ENCODE measurements at regions not wholly inside any gene's neighbourhood (a gene's known extent, or its start where the extent isn't known, plus 50 kb on each side); places are given as distances from the start of the nearest gene placed in this dataset.
"Not testable (repeated sequence)": the region's sequence is repeated elsewhere in the genome, so short reads cannot be mapped to it uniquely, and the experiment has no call there.

- H3K9me3 ChIP-seq (ENCODE audit: control insufficient read depth in 2 of 2, low read length in 2 of 2): no peaks in the 10 kb centered on the region
- no peak overlapping the region for H3K9ac ChIP-seq (ENCODE audit: low read depth in 1 of 2, low read length in 2 of 2)
- no peaks in the 10 kb centered on the region for H3K36me3 ChIP-seq (ENCODE audit: control insufficient read depth in 2 of 2, insufficient read depth in 2 of 2, low read length in 2 of 2)
- no peaks in the 10 kb centered on the region for H3K4me1 ChIP-seq (ENCODE audit: control insufficient read depth in 2 of 2, insufficient read depth in 2 of 2, low read length in 2 of 2)
- H3K27ac ChIP-seq (ENCODE audit: low read depth in 2 of 2, low read length in 2 of 2): no peak overlapping the region
- no peaks in the 10 kb centered on the region for H3K27me3 ChIP-seq (ENCODE audit: control insufficient read depth in 2 of 2, insufficient read depth in 2 of 2, low read length in 2 of 2)
- no peak overlapping the region for H3K4me3 ChIP-seq (ENCODE audit: low read length in 2 of 2)
Observed at GRCh38 chr7:3135626-3136025, 92.0 kb upstream of the CARD11 start.

- Histone ChIP-seq H3K27me3 (ENCODE audit: control insufficient read depth in 2 of 2, insufficient read depth in 2 of 2, low read length in 2 of 2) (no peaks in the 10 kb centered on the region), H3K36me3 (ENCODE audit: control insufficient read depth in 2 of 2, insufficient read depth in 2 of 2, low read length in 2 of 2) (no peaks in the 10 kb centered on the region), H3K4me3 (ENCODE audit: low read length in 2 of 2) (no peak overlapping the region), H3K4me1 (ENCODE audit: control insufficient read depth in 2 of 2, insufficient read depth in 2 of 2, low read length in 2 of 2) (no peaks in the 10 kb centered on the region), H3K9me3 (ENCODE audit: control insufficient read depth in 2 of 2, low read length in 2 of 2) (no peaks in the 10 kb centered on the region), H3K9ac (ENCODE audit: low read depth in 1 of 2, low read length in 2 of 2) (no peak overlapping the region), H3K27ac (ENCODE audit: low read depth in 2 of 2, low read length in 2 of 2) (no peak overlapping the region)
Observed at GRCh38 chr7:3138206-3138605, 94.5 kb upstream of the CARD11 start.

- Histone ChIP-seq H3K9ac (ENCODE audit: low read depth in 1 of 2, low read length in 2 of 2) (no peak overlapping the region), H3K27me3 (ENCODE audit: control insufficient read depth in 2 of 2, insufficient read depth in 2 of 2, low read length in 2 of 2) (no peaks in the 10 kb centered on the region), H3K27ac (ENCODE audit: low read depth in 2 of 2, low read length in 2 of 2) (no peak overlapping the region), H3K36me3 (ENCODE audit: control insufficient read depth in 2 of 2, insufficient read depth in 2 of 2, low read length in 2 of 2) (no peaks in the 10 kb centered on the region), H3K4me1 (ENCODE audit: control insufficient read depth in 2 of 2, insufficient read depth in 2 of 2, low read length in 2 of 2) (no peaks in the 10 kb centered on the region), H3K4me3 (ENCODE audit: low read length in 2 of 2) (no peak overlapping the region), H3K9me3 (ENCODE audit: control insufficient read depth in 2 of 2, low read length in 2 of 2) (no peaks in the 10 kb centered on the region)
Observed at GRCh38 chr7:3138997-3139396, 95.3 kb upstream of the CARD11 start.

- Histone ChIP-seq H3K27ac (ENCODE audit: low read depth in 2 of 2, low read length in 2 of 2) (no peak overlapping the region), H3K9me3 (ENCODE audit: control insufficient read depth in 2 of 2, low read length in 2 of 2) (no peaks in the 10 kb centered on the region), H3K9ac (ENCODE audit: low read depth in 1 of 2, low read length in 2 of 2) (no peak overlapping the region), H3K4me3 (ENCODE audit: low read length in 2 of 2) (no peak overlapping the region), H3K27me3 (ENCODE audit: control insufficient read depth in 2 of 2, insufficient read depth in 2 of 2, low read length in 2 of 2) (no peaks in the 10 kb centered on the region), H3K36me3 (ENCODE audit: control insufficient read depth in 2 of 2, insufficient read depth in 2 of 2, low read length in 2 of 2) (no peaks in the 10 kb centered on the region), H3K4me1 (ENCODE audit: control insufficient read depth in 2 of 2, insufficient read depth in 2 of 2, low read length in 2 of 2) (no peaks in the 10 kb centered on the region)
Observed at GRCh38 chr7:3140834-3141233, 97.2 kb upstream of the CARD11 start.

GRCh38 chr7:3141326-3141725 is 97.7 kb upstream of the CARD11 start:
- H3K4me1 ChIP-seq (ENCODE audit: control insufficient read depth in 2 of 2, insufficient read depth in 2 of 2, low read length in 2 of 2): no peaks in the 10 kb centered on the region
- no peak overlapping the region for H3K9ac ChIP-seq (ENCODE audit: low read depth in 1 of 2, low read length in 2 of 2)
- H3K36me3 ChIP-seq (ENCODE audit: control insufficient read depth in 2 of 2, insufficient read depth in 2 of 2, low read length in 2 of 2): no peaks in the 10 kb centered on the region
- H3K27ac ChIP-seq (ENCODE audit: low read depth in 2 of 2, low read length in 2 of 2): no peak overlapping the region
- no peaks in the 10 kb centered on the region for H3K9me3 ChIP-seq (ENCODE audit: control insufficient read depth in 2 of 2, low read length in 2 of 2)
- no peak overlapping the region for H3K4me3 ChIP-seq (ENCODE audit: low read length in 2 of 2)
- no peaks in the 10 kb centered on the region for H3K27me3 ChIP-seq (ENCODE audit: control insufficient read depth in 2 of 2, insufficient read depth in 2 of 2, low read length in 2 of 2)

- Histone ChIP-seq H3K4me1 (ENCODE audit: control insufficient read depth in 2 of 2, insufficient read depth in 2 of 2, low read length in 2 of 2) (no peaks in the 10 kb centered on the region), H3K9me3 (ENCODE audit: control insufficient read depth in 2 of 2, low read length in 2 of 2) (no peaks in the 10 kb centered on the region), H3K27me3 (ENCODE audit: control insufficient read depth in 2 of 2, insufficient read depth in 2 of 2, low read length in 2 of 2) (no peaks in the 10 kb centered on the region), H3K36me3 (ENCODE audit: control insufficient read depth in 2 of 2, insufficient read depth in 2 of 2, low read length in 2 of 2) (no peaks in the 10 kb centered on the region), H3K9ac (ENCODE audit: low read depth in 1 of 2, low read length in 2 of 2) (no peak overlapping the region), H3K27ac (ENCODE audit: low read depth in 2 of 2, low read length in 2 of 2) (no peak overlapping the region), H3K4me3 (ENCODE audit: low read length in 2 of 2) (no peak overlapping the region)
Observed at GRCh38 chr7:3143869-3144775, 100.5 kb upstream of the CARD11 start.

- H3K4me3 ChIP-seq (ENCODE audit: low read length in 2 of 2); H3K36me3 ChIP-seq (ENCODE audit: control insufficient read depth in 2 of 2, insufficient read depth in 2 of 2, low read length in 2 of 2); H3K9me3 ChIP-seq (ENCODE audit: control insufficient read depth in 2 of 2, low read length in 2 of 2); H3K27ac ChIP-seq (ENCODE audit: low read depth in 2 of 2, low read length in 2 of 2); H3K27me3 ChIP-seq (ENCODE audit: control insufficient read depth in 2 of 2, insufficient read depth in 2 of 2, low read length in 2 of 2); H3K9ac ChIP-seq (ENCODE audit: low read depth in 1 of 2, low read length in 2 of 2); H3K4me1 ChIP-seq (ENCODE audit: control insufficient read depth in 2 of 2, insufficient read depth in 2 of 2, low read length in 2 of 2): not testable (repeated sequence)
Observed at GRCh38 chr7:3144776-3145125, 101.1 kb upstream of the CARD11 start.

- Histone ChIP-seq H3K27me3 (ENCODE audit: control insufficient read depth in 2 of 2, insufficient read depth in 2 of 2, low read length in 2 of 2) (no peaks in the 10 kb centered on the region), H3K9ac (ENCODE audit: low read depth in 1 of 2, low read length in 2 of 2) (no peak overlapping the region), H3K36me3 (ENCODE audit: control insufficient read depth in 2 of 2, insufficient read depth in 2 of 2, low read length in 2 of 2) (no peaks in the 10 kb centered on the region), H3K27ac (ENCODE audit: low read depth in 2 of 2, low read length in 2 of 2) (no peak overlapping the region), H3K4me1 (ENCODE audit: control insufficient read depth in 2 of 2, insufficient read depth in 2 of 2, low read length in 2 of 2) (no peaks in the 10 kb centered on the region), H3K9me3 (ENCODE audit: control insufficient read depth in 2 of 2, low read length in 2 of 2) (no peaks in the 10 kb centered on the region), H3K4me3 (ENCODE audit: low read length in 2 of 2) (no peak overlapping the region)
Observed at GRCh38 chr7:3146571-3147226, 103.0 kb upstream of the CARD11 start.

- not testable (repeated sequence) for H3K9ac ChIP-seq (ENCODE audit: low read depth in 1 of 2, low read length in 2 of 2); H3K27ac ChIP-seq (ENCODE audit: low read depth in 2 of 2, low read length in 2 of 2); H3K4me1 ChIP-seq (ENCODE audit: control insufficient read depth in 2 of 2, insufficient read depth in 2 of 2, low read length in 2 of 2); H3K27me3 ChIP-seq (ENCODE audit: control insufficient read depth in 2 of 2, insufficient read depth in 2 of 2, low read length in 2 of 2); H3K9me3 ChIP-seq (ENCODE audit: control insufficient read depth in 2 of 2, low read length in 2 of 2); H3K36me3 ChIP-seq (ENCODE audit: control insufficient read depth in 2 of 2, insufficient read depth in 2 of 2, low read length in 2 of 2); H3K4me3 ChIP-seq (ENCODE audit: low read length in 2 of 2)
Observed at GRCh38 chr7:3148471-3148870, 104.8 kb upstream of the CARD11 start.

GRCh38 chr7:3149231-3149995 is 105.7 kb upstream of the CARD11 start:
- H3K4me1 ChIP-seq (ENCODE audit: control insufficient read depth in 2 of 2, insufficient read depth in 2 of 2, low read length in 2 of 2): no peaks in the 10 kb centered on the region
- no peak overlapping the region for H3K27ac ChIP-seq (ENCODE audit: low read depth in 2 of 2, low read length in 2 of 2)

More at GRCh38 chr7:3149231-3149995, 105.7 kb upstream of the CARD11 start:
- H3K36me3 ChIP-seq (ENCODE audit: control insufficient read depth in 2 of 2, insufficient read depth in 2 of 2, low read length in 2 of 2): no peaks in the 10 kb centered on the region
- no peak overlapping the region for H3K4me3 ChIP-seq (ENCODE audit: low read length in 2 of 2)
- no peak overlapping the region for H3K9ac ChIP-seq (ENCODE audit: low read depth in 1 of 2, low read length in 2 of 2)
- H3K27me3 ChIP-seq (ENCODE audit: control insufficient read depth in 2 of 2, insufficient read depth in 2 of 2, low read length in 2 of 2): no peaks in the 10 kb centered on the region
- H3K9me3 ChIP-seq (ENCODE audit: control insufficient read depth in 2 of 2, low read length in 2 of 2): no peaks in the 10 kb centered on the region

All from mucosa of rectum (tissue), 2 donors.